GM12878 (cell line): ENCODE measurements at regions not wholly inside any gene's neighbourhood (a gene's known extent, or its start where the extent isn't known, plus 50 kb on each side); places are given as distances from the start of the nearest gene placed in this dataset.

Experiments
- ATAC-seq: fragments of 200-7000 bp; cut with Tn5 transposase; 3 replicates; pipeline ENCODE4 v1.9.1; 2020; ENCODE audit warnings: mild to moderate bottlenecking, moderate library complexity
- BruUV-seq: library from RNA; stranded (reverse); fragments of 400-500 nt; replicated peaks from 2 replicates; lab custom pipeline; 2021; lab: Mats Ljungman, UMichigan
- CTCF ChIA-PET: fragments of 300-600 bp; sonication (Branson Sonifier 250); formaldehyde crosslinking; extraction: SDS; loops from one replicate; lab custom pipeline; 2021; ENCODE audit warnings: inconsistent platforms; lab: Yijun Ruan, JAX
- POLR2A ChIA-PET: fragments of 350-600 bp; formaldehyde crosslinking; extraction: SDS; loops from one replicate; lab custom pipeline; 2021; ENCODE audit warnings: inconsistent platforms; lab: Charles Lee
- RAD21 ChIA-PET: fragments of 300-600 bp; sonication (Branson Sonifier 250); formaldehyde crosslinking; loops from one replicate; lab custom pipeline; 2023; ENCODE audit warnings: antibody characterized with exemption; ENCODE audit not compliant: unreplicated experiment; lab: Charles Lee
- SMC1A ChIA-PET: fragments of 300-600 bp; sonication (Branson Sonifier 250); formaldehyde crosslinking; loops from one replicate; lab custom pipeline; 2023; ENCODE audit not compliant: unreplicated experiment, uncharacterized antibody; lab: Charles Lee
- DNase-seq: peaks from one replicate; pipeline ENCODE4 v3.0.0-alpha.2; 2011; ENCODE audit warnings: low read depth, low spot score
- FAIRE-seq: peaks from 3 replicates; lab custom pipeline; 2011; peaks lifted over from hg19 to GRCh38; lab: Jason Lieb, UNC
- H2AFZ ChIP-seq: 2 replicates; pipeline ENCODE4 v1.6.0; 2011; ENCODE audit warnings: low read depth, low read length, control low read depth; ENCODE audit not compliant: control insufficient read depth
- H3K27ac ChIP-seq: 2 replicates; pipeline ENCODE4 v1.5.1; 2011; ENCODE audit warnings: control low read depth; ENCODE audit not compliant: control insufficient read depth, insufficient read depth
- H3K27me3 ChIP-seq, 2 experiments: replicated peaks in 1 of 2; 2 replicates each; pipeline versions ENCODE4 v1.6.0 to v1.6.1; 2011; ENCODE audit warnings: low read length in 1 of 2; ENCODE audit not compliant: control insufficient read depth in 2 of 2, insufficient read depth in 2 of 2
- H3K36me3 ChIP-seq, 2 experiments: 2 replicates each; pipeline ENCODE4 v1.5.1; 2011; ENCODE audit warnings: low read length in 1 of 2; ENCODE audit not compliant: control insufficient read depth in 2 of 2, insufficient read depth in 2 of 2
- H3K4me1 ChIP-seq: 2 replicates; pipeline ENCODE4 v1.6.1; 2011; ENCODE audit warnings: mild to moderate bottlenecking, low read length, moderate library complexity, mixed read lengths; ENCODE audit not compliant: control insufficient read depth, insufficient read depth
- H3K4me2 ChIP-seq: 2 replicates; pipeline ENCODE4 v1.6.0; 2011; ENCODE audit warnings: control low read depth; ENCODE audit not compliant: control insufficient read depth, insufficient read depth
- H3K4me3 ChIP-seq: fragments of 200-600 bp; sonication (generic); 2 replicates; pipeline ENCODE4 v1.5.1; 2016
- H3K79me2 ChIP-seq: 2 replicates; pipeline ENCODE4 v1.6.0; 2011; ENCODE audit warnings: low read length; ENCODE audit not compliant: control insufficient read depth, insufficient read depth
- H3K9ac ChIP-seq: 2 replicates; pipeline ENCODE4 v1.8.0; 2011; ENCODE audit warnings: low read length, control low read depth, mixed read lengths; ENCODE audit not compliant: control insufficient read depth, insufficient read depth
- H3K9me3 ChIP-seq: replicated peaks from 3 replicates; pipeline ENCODE4 v1.5.1; 2011; ENCODE audit warnings: mild to moderate bottlenecking, low read length; ENCODE audit not compliant: control insufficient read depth, insufficient read depth
- H4K20me1 ChIP-seq: 2 replicates; pipeline ENCODE4 v1.6.0; 2011; ENCODE audit not compliant: control insufficient read depth, insufficient read depth
- BMI1 ChIP-seq: fragments of 450-650 bp; IDR thresholded peaks from 2 replicates; pipeline ENCODE4 v1.6.1; 2016; ENCODE audit warnings: mild to moderate bottlenecking, moderate library complexity, borderline replicate concordance
- CHD1 ChIP-seq: IDR thresholded peaks from 2 replicates; pipeline ENCODE4 v1.6.1; 2012; ENCODE audit warnings: low read depth, low read length, improper control_type of control experiment
- IKZF1 ChIP-seq: fragments of 450-650 bp; conservative IDR thresholded peaks from 2 replicates; pipeline ENCODE4 v1.6.1; 2017; ENCODE audit warnings: antibody characterized with exemption, mild to moderate bottlenecking
- IKZF2 ChIP-seq, 2 experiments: fragments of 450-650 bp; IDR thresholded peaks; 2 replicates each; pipeline ENCODE4 v1.6.1; 2017; ENCODE audit warnings: mild to moderate bottlenecking in 2 of 2, moderate library complexity in 2 of 2
- IRF4 ChIP-seq: IDR thresholded peaks from 2 replicates; pipeline ENCODE4 v1.6.1; 2011; ENCODE audit warnings: low read depth, low read length
- KLF5 ChIP-seq: fragments of 450-650 bp; IDR thresholded peaks from 2 replicates; pipeline ENCODE4 v1.6.1; 2014; ENCODE audit warnings: mild to moderate bottlenecking; ENCODE audit not compliant: partially characterized antibody
- TCF3 ChIP-seq: IDR thresholded peaks from 2 replicates; pipeline ENCODE4 v1.6.1; 2012; ENCODE audit warnings: low read depth, mild to moderate bottlenecking, low read length, borderline replicate concordance; ENCODE audit not compliant: insufficient read depth
- USF2 ChIP-seq: IDR thresholded peaks from 2 replicates; pipeline ENCODE4 v1.6.1; 2011; ENCODE audit warnings: low read depth, low read length, improper control_type of control experiment, borderline replicate concordance
- YY1 ChIP-seq: IDR thresholded peaks from 2 replicates; pipeline ENCODE4 v1.6.1; 2011; ENCODE audit warnings: low read depth, mild to moderate bottlenecking, low read length
- ZBTB4 ChIP-seq: fragments of 450-650 bp; formaldehyde crosslinking; IDR thresholded peaks from 2 replicates; pipeline ENCODE4 v1.4.0; 2022; ENCODE audit warnings: mild to moderate bottlenecking, moderate library complexity
- WGBS: methylation state at CpG from one replicate; pipeline ENCODE4 v1.1.6; 2016; ENCODE audit warnings: low lambda C conversion rate; ENCODE audit not compliant: insufficient replicate concordance, insufficient coverage; ENCODE audit errors: missing lambda C conversion rate; 5-methylcytosine and 5-hydroxymethylcytosine counted together
- in situ Hi-C: fragments of 300-500 bp; cut with MboI; formaldehyde crosslinking; loops from 9 replicates; pipeline ENCODE4 v1.14.3; 2018; ENCODE audit warnings: mixed read lengths
- intact Hi-C: fragments of 100-400 bp; cut with micrococcal nuclease; formaldehyde crosslinking; loops from one replicate; pipeline ENCODE4 v1.14.2; 2022; ENCODE audit not compliant: unreplicated experiment
- TF ChIP-seq, protein P1 (sequence below): fragments of 450-650 bp; IDR thresholded peaks from 2 replicates; pipeline ENCODE4 v1.6.1; 2017; ENCODE audit warnings: mild to moderate bottlenecking, low read depth, inconsistent platforms; ENCODE audit not compliant: poor library complexity, severe bottlenecking
- TF ChIP-seq, protein P2 (sequence below): fragments of 450-650 bp; IDR thresholded peaks from 2 replicates; pipeline ENCODE4 v1.6.1; 2016; ENCODE audit warnings: mild to moderate bottlenecking, moderate library complexity, borderline replicate concordance

DNA sequence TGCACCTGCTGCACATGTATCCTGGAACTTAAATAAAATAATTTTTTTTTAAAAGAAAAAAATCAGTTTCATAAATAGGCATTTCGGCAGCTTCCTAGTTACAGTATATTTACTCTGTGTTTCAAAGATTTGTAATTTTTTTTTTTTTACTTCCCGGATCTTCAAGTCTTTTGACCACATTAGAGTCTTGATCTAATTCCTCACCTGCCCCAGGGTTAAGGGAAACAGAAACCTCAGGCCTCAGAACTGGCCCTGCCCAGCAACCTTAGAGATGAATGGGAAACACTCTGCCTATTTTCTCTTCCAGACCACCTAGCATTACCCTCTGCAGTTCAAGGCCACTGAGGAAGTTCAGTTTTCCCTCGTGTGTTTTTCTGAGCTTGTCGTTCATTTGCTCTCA is 304.0 kb downstream of the MAF start:
- H3K27me3 ChIP-seq, result no peaks in the 10 kb centered on the region; a peak in 2 of 4 replicates
- H3K79me2 ChIP-seq, result no peaks in the 10 kb centered on the region
- ChIA-PET POLR2A (no interaction called here), RAD21 (no interaction called here), CTCF (no interaction called here), SMC1A (no interaction called here)
- 41% methylated on average over 4 of the region's 4 CpGs for WGBS
- H4K20me1 ChIP-seq, result no peaks in the 10 kb centered on the region
- no peak overlapping the region for H2AFZ ChIP-seq
- intact Hi-C loops, result no loop called here
- H3K27ac ChIP-seq, result no peak overlapping the region
- H3K4me3 ChIP-seq, result no peak overlapping the region
- no peak for ATAC-seq
- H3K9me3 ChIP-seq, result no peaks in the 10 kb centered on the region
- no peak for TF ChIP-seq BMI1
- TF ChIP-seq, protein P1, sequence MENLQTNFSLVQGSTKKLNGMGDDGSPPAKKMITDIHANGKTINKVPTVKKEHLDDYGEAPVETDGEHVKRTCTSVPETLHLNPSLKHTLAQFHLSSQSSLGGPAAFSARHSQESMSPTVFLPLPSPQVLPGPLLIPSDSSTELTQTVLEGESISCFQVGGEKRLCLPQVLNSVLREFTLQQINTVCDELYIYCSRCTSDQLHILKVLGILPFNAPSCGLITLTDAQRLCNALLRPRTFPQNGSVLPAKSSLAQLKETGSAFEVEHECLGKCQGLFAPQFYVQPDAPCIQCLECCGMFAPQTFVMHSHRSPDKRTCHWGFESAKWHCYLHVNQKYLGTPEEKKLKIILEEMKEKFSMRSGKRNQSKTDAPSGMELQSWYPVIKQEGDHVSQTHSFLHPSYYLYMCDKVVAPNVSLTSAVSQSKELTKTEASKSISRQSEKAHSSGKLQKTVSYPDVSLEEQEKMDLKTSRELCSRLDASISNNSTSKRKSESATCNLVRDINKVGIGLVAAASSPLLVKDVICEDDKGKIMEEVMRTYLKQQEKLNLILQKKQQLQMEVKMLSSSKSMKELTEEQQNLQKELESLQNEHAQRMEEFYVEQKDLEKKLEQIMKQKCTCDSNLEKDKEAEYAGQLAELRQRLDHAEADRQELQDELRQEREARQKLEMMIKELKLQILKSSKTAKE, result no peak
- TF ChIP-seq YY1, result no peak
- TF ChIP-seq, protein P2, sequence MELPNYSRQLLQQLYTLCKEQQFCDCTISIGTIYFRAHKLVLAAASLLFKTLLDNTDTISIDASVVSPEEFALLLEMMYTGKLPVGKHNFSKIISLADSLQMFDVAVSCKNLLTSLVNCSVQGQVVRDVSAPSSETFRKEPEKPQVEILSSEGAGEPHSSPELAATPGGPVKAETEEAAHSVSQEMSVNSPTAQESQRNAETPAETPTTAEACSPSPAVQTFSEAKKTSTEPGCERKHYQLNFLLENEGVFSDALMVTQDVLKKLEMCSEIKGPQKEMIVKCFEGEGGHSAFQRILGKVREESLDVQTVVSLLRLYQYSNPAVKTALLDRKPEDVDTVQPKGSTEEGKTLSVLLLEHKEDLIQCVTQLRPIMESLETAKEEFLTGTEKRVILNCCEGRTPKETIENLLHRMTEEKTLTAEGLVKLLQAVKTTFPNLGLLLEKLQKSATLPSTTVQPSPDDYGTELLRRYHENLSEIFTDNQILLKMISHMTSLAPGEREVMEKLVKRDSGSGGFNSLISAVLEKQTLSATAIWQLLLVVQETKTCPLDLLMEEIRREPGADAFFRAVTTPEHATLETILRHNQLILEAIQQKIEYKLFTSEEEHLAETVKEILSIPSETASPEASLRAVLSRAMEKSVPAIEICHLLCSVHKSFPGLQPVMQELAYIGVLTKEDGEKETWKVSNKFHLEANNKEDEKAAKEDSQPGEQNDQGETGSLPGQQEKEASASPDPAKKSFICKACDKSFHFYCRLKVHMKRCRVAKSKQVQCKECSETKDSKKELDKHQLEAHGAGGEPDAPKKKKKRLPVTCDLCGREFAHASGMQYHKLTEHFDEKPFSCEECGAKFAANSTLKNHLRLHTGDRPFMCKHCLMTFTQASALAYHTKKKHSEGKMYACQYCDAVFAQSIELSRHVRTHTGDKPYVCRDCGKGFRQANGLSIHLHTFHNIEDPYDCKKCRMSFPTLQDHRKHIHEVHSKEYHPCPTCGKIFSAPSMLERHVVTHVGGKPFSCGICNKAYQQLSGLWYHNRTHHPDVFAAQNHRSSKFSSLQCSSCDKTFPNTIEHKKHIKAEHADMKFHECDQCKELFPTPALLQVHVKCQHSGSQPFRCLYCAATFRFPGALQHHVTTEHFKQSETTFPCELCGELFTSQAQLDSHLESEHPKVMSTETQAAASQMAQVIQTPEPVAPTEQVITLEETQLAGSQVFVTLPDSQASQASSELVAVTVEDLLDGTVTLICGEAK, result no peak
- no peak for TF ChIP-seq CHD1
- TF ChIP-seq IKZF1, result no peak
- TF ChIP-seq IRF4, result no peak
- no peak for TF ChIP-seq KLF5
- TF ChIP-seq USF2, result no peak
- no peak for TF ChIP-seq IKZF2 (IDR thresholded peaks at IDR 0.05)
- no peak for TF ChIP-seq ZBTB4 (CRISPR knock-in tag)
- TF ChIP-seq TCF3, result no peak
- no TSS peak for BruUV-seq
- in situ Hi-C loops, result no loop called here
- DNase-seq, result no peak
- H3K4me1 ChIP-seq, result no peaks in the 10 kb centered on the region
- H3K4me2 ChIP-seq, result no peak overlapping the region
- FAIRE-seq, result no peak
- H3K36me3 ChIP-seq, result no peaks in the 10 kb centered on the region
- no peak overlapping the region for H3K9ac ChIP-seq
